Inflammatory macrophage (primary cell): ENCODE measurements at regions not wholly inside any gene's neighbourhood (a gene's known extent, or its start where the extent isn't known, plus 50 kb on each side); places are given as distances from the start of the nearest gene placed in this dataset.
A peak's percentile ranks its signal among the peaks of the same experiment; 100 is the strongest.
"Not testable (repeated sequence)": the region's sequence is repeated elsewhere in the genome, so short reads cannot be mapped to it uniquely, and the experiment has no call there.

Source experiments
- DNase-seq, 2 donors: peaks; one replicate each; pipeline ENCODE4 v3.0.0-alpha.2; 2020 to 2022

DNA sequence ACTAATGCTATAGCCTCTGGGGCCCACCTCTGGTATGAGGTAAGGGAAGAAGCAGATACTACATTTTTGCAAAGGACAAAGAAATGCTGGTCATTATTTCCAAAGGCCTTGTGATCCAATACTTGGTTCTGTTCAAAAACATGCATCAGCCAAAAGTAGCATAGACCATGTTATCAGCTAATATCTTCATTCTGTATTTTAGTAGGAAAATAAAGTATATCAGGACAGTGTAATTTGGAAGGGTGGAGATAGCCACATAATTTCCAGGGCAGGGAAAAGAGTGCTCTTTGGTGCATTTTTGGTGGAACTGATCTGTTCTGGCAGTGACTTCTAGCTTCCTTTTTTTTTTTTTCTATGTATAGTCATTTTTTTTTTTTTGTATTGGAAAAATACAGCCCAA is 258.0 kb upstream of the SOX4 start:
- no peak for DNase-seq

DNA sequence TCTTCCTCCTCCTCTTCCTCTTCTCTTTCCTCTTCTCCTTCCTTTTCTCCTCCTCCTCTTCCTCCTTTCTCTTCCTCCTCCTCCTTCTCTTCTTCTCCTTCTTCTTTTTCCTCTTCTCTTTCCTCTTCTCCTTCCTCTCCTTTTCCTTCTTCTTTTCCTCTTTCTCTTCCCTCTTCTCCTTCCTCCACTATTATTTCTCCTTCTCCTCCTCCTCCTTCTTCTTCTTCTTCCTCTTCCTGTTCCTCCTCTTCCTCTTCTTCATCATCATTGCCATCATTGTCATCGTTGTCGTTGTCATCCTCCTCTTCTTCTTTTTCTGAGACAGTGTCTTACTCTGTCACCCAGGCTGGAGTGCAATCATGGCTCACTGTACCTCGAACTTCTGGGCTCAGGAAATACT is 256.3 kb upstream of the SOX4 start:
- DNase-seq = no peak

DNA sequence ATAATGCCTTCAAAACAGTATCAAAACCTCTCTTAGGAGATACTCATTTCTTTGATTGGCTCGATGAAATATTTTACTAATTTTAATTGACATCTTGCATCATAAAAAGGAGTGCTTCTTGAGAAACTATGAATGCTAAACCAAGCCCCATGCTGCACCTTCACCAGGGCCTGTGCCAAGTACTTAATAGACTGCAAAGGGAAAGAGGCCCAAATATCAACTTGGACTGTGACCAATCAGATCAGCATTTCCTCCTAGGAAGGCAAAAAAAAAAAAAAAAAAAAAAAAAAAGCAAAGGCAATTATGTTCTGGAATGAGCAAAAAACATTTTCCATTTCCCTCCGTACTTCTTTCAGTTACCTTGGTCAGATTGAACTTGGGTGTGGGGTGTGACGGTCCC is 253.0 kb upstream of the SOX4 start:
- DNase-seq = no peak

DNA sequence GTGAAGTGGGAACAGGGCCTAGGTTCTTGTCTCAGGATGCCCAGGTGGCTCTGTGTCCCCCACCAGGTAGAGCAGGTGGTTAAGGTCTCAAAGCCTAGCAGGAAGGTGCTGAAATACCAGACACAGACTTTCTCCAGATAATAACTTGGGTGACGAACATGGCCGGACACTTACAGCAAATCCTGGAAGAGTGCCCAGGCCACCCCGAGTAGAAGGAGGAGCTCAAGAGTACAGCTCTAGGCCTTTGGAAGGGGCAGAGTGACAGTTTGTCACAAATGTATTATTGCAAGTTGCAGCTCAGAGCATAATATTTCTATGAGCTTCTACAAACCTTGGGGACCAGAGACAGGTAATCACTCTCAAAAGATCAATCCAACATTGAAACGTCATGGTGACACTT is 251.6 kb upstream of the SOX4 start:
- no peak for DNase-seq

DNA sequence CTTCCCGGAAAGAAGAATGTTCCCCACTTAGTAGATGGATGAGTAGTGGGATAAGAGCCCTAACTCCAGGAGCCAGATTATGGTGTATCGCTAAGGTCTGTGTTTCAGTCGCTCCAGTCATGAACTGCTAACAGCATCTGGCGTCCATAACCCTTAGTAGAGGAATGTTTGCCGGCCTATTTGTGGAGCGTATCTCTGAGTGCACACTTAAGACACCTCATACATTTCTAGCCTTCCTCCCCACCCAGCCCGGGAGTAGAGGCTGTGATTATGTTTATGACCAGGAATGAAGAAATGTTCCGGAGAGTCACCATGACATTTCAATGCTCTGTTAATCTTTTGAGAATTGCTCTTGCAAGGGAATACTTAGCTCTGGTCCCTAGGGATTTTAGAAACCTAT is 251.1 kb upstream of the SOX4 start:
- no peak for DNase-seq

DNA sequence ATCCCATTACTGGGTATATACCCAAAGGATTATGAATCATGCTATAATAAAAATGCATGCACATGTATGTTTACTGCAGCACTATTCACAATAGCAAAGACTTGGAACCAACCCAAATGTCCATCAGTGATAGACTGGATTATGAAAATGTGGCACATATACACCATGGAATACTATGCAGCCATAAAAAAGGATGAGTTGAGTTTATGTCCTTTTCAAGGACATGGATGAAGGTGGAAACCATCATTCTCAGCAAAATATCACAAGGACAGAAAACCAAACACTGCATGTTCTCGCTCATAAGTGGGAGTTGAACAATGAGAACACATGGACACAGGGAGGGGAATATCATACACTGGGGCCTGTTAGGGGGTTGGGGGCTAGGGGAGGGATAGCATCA is 247.8 kb upstream of the SOX4 start:
- not testable (repeated sequence) for DNase-seq

DNA sequence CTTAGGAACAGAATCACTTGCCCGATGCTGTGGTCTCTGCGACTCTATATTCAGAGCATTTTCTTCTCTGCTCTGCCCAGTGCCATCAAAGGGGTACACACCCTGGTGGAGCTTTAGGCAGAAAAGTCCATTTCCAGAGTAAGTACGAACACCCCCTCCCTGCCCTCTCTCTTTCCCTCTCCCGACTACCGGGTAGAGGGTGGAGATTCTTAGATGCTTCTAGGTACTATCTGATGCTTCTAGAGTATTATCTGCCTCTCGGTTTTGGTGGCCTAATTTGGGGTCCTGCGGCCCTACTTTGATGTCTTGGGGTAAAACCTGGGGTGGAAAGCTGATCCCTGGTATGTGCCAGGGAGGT is 245.4 kb upstream of the SOX4 start:
- DNase-seq = no peak

DNA sequence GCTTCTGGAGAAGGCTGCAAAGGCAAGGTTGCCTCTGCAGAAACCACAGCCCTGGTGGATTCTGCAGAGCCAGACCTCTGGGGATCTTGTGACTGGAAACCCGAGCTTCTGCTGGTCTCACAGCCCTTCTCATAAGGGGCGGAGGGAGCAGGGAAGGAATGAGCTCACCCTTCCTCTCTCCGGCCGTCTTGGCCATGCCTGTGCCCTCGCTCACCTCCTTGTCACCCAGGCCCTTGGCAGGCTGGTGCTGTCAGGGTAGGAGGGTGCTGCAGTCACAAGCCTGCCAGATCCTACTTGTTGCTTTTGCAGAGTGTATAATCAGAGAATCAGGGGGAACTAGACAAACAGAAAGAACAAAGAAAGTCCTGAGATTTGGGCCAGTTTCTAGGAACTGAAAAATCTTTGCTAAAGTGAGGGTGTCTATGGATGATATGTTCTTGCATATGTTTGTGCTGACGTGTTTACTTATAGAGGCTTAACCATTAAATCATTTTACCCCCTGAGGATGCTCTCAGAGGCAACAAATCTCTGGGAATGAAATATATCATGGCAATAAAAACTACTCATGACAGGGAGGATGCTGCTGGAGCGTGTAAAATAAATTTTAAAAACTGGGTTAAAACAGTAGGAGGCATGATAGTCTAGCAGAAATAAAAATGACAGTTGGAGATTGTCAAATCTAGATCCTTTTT is 244.9 kb upstream of the SOX4 start:
- no peak for DNase-seq

DNA sequence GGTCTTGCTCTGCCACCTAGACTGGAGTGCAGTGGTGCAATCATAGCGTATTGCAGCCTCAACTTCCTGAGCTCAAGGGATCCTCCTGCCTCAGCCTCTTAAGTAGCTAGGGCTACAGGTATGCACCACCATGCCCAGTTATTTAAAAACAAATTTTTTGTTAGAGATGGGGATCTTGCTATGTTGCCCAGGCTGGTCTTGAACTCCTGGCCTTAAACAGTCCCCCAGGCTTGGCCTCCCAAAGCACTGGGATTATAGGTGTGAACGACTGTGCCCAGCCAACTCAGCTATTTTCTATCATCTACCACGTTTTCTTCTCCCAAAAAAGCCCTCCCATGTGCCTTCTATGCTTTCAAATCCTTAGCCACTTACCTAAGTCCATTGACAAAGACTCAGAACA is 243.7 kb upstream of the SOX4 start:
- no peak for DNase-seq

DNA sequence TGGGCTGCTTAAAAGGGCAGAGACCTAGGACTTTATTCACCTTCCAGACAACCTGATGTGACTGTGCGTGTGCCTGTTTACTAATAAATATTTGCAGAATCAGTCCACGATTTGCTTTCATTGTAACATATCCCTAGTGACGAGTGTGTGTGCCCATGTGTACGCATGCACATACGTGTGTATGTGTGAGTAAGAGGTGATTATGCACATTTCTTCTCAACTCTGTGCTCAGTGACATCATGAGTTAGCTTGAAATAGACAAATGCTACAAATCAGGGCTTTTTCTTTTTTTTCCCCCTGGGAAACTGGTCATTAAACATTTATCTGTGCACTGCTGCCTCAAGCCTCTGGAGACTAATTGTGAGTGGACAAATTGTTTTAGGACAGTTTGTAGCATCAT is 242.6 kb upstream of the SOX4 start:
- no peak for DNase-seq

DNA sequence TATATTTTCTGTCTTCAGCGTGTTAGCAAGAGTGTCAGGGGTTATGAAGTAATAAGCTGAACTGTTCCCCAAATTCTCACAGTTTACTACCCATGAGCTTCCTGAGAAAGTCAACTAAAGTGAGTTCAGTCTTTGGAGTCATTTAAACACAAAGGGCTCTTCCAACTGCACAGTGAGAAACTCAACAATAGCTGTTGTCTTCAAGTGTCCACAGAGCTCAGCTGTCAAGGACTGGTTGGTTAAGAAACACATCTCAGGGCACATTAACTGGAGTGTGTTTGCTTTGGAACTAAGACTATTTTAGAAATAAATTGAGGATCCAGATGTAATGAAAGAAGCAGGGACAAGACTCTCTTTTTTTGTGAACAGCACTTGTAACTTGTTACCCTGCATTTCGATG is 241.4 kb upstream of the SOX4 start:
- DNase-seq = no peak

DNA sequence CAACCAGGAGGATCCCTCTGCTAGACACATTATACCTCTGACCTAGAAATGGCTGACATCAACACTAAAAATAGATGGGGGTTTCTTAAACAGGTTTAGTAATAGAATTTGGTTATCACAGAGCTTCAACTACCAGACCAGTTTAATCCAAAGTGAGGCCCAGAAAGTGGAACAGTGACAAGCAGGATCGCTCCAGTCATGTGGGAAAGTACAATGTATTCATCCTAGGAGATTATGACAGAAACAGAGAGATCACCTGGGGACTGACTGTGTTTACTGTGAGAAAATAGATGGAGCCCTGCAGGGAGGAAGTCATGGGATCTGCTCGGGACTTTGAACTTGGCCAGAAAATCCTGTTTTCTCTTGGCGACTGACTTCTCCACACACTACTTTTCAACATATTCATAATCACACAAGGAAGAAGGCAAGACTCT is 238.7 kb upstream of the SOX4 start:
- no peak for DNase-seq

DNA sequence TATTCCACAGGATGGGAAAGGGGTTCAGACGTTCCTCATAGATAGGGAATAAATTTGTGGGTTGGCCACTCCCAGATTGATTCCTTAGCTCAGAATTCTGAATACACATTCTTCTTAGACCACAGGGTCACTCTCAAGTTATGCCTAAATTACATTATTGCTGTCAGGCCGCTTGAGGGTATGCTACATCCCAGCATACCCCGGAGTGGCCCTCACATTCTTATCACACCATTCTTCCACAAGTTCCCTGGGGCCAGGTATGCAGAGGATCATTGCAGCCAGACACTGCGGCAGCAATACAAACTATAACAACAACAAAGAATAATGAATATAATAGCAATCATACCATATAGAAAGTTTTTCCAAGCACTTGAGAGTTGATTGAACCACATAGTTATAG is 237.9 kb upstream of the SOX4 start:
- no peak for DNase-seq

DNA sequence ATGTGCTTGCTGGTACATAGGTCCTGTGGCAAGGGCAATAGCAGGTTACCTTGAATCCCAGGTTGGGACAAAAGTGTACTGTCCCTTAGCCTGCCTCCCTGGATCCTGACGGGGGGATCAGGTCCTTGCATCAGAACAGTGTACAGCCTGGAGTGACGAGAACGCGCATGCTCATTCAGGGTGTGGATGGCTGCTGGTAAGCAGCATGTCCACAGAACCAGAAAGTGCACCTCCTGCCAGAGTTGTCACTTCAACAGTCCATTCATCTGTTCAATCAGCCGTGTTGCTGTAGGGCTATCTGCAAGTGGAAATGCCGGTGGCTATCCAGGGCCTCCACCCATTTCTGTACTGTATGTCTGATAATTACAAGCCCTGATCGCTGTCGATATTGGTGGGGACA is 236.3 kb upstream of the SOX4 start:
- no peak for DNase-seq

DNA sequence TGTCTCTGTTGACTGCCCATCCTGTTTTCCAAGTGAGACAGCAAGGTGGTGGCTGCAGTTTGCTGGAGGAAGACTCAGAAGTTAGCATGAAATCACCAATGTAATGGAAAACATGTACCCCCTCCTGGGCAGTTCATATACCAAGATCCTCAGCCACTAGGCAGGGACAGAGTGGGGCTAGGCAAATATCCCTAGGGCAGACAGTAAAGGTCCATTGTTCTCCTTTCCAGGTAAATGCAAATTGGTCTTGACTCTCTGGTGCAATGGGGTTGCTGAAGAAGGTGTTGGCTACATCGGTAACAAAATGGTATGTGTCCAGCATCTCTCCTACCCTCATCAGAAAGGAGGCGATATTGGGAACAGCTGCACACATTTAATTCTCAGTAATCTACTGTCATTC is 233.6 kb upstream of the SOX4 start:
- no peak for DNase-seq

DNA sequence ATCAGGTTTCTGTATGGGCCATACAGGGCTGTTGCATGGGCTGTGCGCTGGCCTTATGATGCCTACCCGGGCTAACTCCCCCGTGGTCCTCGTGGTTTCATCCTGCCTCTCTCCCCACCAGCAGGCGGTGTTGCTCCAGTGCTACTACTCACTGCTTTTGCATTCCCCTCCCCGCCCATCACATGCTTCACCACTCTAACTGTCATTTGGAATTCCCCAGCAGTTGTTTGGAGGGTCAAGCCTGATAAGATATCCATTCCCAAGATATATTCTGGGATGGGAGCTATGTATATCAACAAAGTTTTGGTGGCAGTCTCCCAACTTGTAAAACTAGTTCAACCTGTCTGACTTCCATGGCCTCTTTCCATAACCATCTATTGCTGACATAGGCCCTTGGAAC is 233.2 kb upstream of the SOX4 start:
- DNase-seq = no peak

DNA sequence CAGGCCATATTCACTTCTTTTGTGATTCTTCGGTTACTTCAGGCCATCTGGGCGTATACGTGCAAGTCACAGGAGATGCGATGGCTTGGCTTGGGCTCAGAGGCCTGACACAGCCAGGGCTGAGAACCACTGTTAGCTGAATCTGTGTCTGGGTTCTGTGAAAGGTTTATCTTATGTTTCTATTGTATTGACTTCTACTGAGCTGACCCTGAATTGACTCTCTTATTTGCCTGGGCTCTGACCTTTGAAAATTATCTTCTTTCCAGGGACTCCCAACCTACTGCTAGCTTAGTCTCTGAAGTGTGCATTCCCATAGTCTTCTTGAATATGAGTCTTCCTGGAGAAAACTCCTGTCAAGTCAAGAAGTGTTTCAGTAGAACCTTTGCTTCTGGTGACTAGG is 226.4 kb upstream of the SOX4 start:
- DNase-seq = no peak

DNA sequence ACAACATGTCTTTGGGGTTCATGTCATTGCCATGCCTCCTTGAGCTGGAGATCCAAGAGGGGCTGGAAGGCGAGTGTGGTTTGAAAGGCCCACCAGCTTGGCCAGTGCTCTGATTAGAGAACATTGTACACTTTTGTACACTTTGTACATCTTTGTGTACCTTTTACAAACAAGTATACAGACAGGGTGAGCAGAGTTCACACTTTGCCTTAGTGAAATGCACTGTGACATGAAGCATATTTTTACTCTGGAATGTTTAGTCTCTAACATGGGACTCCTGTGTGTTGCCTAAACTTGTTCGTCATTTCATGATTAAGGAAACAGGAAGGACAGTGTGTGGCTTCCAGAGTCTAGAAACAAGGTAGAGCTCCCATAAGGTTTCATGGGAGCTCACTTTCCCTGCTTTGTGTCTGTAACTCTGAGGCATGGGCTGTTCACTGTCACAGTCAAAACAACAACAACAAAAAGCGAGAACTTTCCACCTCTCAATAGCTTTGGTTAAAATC is 225.8 kb upstream of the SOX4 start:
- DNase-seq = no peak

DNA sequence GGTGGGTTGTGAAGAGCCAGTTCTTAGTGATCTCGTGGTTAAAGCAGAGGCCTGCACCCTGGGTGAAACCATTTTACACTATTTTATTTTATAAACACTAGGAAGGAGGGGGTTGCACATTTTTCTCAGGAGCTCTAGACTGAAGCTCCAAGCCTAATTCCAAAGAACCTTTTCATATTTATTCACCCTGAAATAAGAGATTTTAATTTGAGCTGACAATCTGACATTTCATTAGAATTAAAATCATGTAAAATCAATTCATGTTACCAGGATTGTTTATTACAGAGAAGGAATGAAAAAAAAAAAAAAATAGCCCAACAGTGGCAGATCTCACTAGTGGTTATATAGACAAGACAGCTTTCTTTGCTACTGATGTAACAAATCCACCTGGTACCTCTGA is 222.5 kb upstream of the SOX4 start:
- no peak for DNase-seq

DNA sequence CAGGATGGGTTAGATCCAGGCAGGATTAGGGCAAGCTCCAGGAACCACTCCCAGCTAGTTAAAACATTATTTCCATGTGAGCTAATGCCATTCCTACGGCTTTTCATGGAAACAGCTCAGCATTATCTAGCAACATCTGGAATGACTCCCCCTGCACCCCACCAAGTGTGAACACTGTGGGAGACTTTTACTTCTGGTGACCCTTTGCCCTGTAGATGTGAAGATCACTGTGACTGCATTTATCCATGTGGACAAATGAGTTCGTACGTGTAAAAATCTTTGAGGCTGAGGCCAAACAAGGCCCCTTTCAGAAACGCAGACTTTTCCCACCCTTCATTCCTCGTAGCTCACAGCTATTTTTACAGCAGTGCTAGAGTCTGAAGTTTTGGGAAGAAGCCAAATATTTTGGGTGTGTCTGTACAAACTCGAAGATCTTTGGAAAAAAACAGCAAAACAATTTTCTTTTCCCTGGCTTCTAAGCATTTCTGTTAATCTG is 221.8 kb upstream of the SOX4 start:
- DNase-seq = no peak

DNA sequence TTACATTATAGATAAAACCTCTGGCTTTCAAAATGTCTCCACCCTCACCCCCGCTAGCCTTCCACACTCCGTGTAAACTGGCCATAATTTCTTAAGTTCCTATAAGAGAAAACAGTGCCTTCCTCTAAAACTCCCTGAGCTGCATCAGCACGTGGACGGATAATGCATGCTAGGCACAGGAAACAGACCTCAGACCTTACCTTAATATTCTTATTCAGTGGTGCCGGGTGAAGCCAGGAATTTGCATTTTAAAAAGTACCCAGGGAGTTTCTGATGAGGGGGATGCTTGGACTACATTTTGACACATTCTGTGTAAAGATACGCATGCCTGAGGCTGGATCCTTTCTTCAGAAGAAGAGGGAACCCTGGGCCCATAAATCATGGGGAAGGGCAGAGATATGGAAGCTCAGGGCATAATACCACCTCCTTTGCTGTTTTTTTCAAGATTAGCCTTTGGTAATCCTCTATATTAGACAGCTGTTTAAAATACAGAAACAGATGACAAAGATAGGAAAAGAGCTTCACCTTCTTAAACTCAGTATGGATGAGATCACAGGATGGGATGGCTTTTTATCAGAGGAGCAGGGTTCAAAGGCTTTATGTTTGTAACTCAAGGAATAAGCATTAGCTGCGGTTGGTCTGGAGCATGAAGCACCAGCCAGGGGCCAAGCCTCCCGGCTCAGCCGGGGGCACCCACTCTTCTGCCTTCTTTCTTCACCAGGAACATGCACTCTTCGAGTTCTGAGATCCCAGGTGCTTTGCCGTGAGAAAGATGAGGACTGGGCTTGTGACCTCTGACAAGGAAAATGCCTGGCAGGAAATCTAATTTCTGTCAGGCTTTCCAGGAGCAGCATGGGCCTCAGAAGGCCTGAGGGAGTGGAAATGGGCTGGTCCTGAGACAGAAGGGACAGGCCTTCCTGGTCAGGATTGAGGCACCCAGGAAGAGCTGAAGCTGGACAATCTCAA is 218.1 kb upstream of the SOX4 start:
- DNase-seq = no peak

DNA sequence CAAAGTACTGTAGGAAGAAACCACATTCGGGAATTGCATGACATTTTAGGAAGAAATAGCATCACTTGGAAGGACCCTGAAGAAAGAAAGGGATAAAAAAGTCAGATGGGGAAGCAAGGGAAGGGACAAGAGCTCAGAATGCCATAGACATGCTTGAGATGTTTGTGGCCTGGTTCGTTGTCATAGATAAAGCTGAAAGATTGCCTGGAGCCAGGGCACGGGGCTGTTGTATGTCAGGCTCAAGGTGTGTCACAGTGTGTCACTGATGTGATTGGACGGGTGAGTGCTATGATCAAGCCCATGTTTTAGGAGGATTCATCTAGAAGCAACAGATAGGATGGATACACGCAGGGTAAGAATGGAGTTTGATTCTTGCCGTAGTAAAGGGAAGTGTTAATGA is 216.2 kb upstream of the SOX4 start:
- DNase-seq = no peak

DNA sequence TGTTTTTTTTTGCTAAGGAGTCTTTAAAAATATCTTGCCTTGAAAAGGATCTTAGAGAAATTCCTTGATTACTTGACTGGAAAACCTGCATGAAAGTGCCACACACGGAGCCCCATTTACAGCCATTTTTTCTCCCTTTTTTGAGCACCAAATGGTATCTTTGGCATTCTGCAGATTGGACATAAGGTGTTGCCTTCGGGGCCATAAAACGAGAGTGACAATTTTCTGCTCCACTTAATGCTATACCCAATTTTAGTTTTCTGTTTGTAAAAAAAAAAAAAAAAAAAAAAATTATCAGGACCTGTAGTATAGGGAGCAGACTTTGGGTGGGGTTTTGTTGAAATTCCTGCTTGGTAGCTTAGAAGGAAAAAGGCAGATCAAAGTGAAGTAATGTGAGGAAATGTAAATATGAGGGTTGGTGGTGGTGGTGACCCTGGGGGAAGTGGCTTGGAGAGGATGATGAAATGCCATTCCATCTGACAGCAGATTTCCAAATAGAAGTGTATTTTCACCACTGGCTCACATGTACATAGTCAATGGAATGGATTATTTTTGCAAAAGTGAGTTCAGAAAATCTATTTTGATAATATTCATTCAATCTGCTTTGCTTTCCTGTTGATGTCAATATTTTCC is 212.1 kb upstream of the SOX4 start:
- peak; percentile 55 to 67 for DNase-seq
